Fibroblast of skin of abdomen (primary cell): ENCODE measurements at regions not wholly inside any gene's neighbourhood (a gene's known extent, or its start where the extent isn't known, plus 50 kb on each side); places are given as distances from the start of the nearest gene placed in this dataset.
A peak's percentile ranks its signal among the peaks of the same experiment; 100 is the strongest.
"Not testable (repeated sequence)": the region's sequence is repeated elsewhere in the genome, so short reads cannot be mapped to it uniquely, and the experiment has no call there.

ENCODE experiments used
- DNase-seq: peaks from one replicate; pipeline ENCODE4 v3.0.0-alpha.2; 2013

DNA sequence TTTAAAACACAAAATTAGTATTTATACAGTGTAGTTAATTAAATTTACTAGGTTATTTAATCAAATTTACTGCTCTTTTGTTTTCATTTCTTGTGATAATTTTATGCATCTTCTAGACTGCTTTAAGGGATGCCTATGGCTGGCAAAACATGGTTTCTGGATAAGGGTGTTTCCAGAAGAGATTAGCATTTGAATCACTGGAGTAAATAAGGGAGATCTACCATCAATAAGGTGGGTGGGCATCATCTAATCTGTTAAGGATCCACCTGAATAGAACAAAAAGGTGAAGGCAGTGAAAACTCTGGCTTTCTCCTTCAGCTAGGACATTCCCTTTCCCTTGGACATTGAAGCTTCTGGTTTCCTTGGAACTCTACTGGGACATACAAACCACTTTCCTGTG, 146.2 kb upstream of the LAMA2 start:
- no peak for DNase-seq

GRCh38 chr6:128731249-128732165, 151.4 kb upstream of the LAMA2 start:
- peak; percentile 56 for DNase-seq

DNA sequence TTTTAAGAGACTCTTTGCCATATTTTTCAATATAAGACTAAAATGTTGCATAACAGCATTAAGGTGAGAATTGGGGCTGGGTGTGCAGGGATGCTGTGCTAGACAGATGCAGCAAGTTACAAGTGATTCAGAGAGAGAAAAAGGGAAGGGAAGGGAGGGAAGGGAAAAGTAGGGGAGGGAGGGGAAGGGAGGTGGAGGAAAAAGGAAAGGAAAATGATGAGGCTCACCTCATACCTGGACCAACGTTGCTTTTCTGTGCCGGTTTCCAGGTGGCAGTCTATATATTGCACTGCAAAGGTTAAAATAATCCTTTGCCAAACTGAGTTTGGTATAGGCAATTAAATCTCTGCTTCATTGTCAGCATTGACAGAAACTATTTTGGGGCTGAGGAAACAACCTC, 155.4 kb upstream of the LAMA2 start:
- no peak for DNase-seq

GRCh38 chr6:128725271-128726233, 157.4 kb upstream of the LAMA2 start:
- peak; percentile 52 for DNase-seq

DNA sequence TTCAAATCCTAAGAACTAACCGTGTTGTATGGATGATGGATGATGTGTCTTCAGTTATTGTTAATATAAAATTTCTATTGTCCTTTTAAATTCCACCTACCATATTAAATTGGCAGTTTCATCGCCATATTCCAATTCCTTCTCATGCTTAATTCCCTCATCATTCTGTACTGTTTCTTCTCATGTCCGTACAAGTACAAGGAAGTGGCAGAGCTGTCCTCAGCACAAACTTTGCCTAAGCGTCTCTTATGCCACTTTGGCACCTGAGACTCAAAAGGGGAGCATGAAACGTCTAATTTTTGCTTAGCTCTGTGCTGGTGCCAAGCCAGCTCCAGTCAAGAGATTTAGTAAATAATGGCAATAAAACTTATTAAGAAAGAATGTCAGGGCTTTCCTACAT, 158.2 kb upstream of the LAMA2 start:
- DNase-seq = no peak

DNA sequence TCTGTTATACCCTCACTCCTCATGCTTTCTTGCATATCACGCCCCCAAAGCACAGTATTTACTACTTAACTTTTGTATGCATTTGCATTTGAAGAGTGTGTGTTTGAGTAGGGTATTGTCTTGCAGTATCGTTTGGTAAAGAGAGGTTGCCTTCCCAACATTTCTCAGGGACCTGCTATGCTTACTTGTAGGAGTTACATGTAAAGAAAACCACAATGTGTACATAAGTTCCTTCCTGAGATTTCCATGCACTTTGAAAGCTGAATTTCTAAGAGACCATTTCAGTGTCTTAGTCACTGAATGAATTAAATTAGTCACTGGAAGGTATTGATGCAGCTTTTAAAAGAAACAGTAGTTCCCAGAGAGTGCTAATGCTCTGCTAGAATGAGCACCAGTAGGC, 159.3 kb upstream of the LAMA2 start:
- DNase-seq = peak; percentile 62

GRCh38 chr6:128720891-128721290, 162.0 kb upstream of the LAMA2 start:
- no peak for DNase-seq

- DNase-seq = no peak
These were observed 163.2 kb upstream of the LAMA2 start for GRCh38 chr6:128719786-128720185.

DNA sequence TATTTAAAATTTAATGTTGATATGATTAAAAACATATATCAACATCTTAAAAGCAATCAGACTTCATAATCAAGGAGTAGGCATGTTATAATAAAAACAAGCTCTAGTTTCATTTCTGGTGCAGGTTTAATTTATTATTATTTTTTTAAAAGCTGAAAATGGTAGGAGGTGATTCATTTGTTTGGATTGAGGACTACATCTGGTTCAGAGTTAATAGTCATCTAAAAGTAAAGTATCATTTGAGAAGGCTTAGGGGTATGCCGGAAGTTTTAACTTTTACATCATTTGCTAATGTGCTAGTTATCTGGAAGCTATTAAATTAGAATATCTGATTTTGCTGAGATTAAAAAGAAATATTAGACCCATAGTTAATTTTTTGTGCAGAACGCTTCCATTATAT, 169.5 kb upstream of the LAMA2 start:
- peak; percentile 76 for DNase-seq

GRCh38 chr6:128712898-128713297, 170.0 kb upstream of the LAMA2 start:
- DNase-seq = peak; percentile 61

DNA sequence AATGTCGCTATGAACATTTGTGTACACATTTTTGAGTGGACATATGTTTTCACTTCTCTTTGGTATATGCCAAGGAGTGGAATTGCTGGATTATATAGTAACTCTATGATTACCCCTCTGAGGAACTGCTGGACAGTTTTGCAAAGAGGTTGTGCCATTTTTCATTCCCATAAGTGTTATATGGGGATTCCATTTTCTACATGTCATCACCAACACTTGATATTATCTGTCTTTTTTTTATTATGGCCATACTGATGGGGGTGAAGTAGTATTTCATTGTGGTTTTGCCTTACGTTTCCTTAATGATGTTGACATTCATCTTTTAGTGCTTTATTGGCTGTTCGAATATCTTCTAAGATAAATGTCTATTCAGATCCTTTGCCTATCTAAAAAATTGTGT, 171.8 kb upstream of the LAMA2 start:
- DNase-seq = no peak

DNA sequence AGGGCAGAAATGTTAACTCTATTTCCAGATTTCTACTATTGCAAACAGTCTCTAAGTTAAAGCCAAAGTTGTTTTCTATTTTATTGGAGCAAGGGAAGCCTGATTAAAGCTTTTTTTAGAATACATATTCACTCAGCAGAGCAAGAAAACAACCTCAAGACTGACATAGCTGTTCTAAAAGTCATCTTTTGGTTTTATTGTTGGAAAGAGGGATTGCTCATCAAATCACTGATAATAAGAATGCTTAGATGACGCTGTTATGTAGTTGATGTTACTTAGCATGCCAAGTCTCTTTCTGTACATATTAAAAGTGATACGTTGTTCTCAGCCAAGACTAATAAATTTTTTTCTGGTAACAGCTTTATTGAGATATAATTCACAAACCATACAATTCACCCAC, 172.6 kb upstream of the LAMA2 start:
- DNase-seq = peak; percentile 65

GRCh38 chr6:128704601-128705000, 178.3 kb upstream of the LAMA2 start:
- DNase-seq = no peak

GRCh38 chr6:128703794-128704193, 179.1 kb upstream of the LAMA2 start:
- DNase-seq = not testable (repeated sequence)

GRCh38 chr6:128696691-128697689, 176.6 kb upstream of the PTPRK start:
- DNase-seq = peak; percentile 77

- DNase-seq = no peak
These were observed 174.1 kb upstream of the PTPRK start for GRCh38 chr6:128694303-128695009.

- DNase-seq = no peak
These were observed 169.7 kb upstream of the PTPRK start for GRCh38 chr6:128690063-128690462.

DNA sequence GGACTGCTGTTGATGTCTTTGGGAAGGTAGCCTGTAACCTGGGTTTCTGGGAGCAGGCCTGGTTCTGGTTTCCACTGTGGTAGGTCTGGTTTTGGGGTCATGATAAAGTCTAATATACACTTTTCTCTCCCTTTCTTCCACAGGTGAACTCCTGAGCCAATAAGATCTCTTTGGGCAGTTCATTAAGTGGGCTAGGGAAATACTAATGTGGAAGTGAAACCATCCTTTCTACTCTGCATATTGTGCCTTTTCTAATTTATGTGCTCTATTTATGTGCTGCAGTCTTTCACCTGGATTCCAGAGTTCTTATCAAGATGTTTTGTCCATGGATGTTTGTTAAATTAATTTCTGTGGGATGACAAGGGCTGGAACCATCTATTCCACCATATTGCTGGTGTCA, 165.7 kb upstream of the PTPRK start:
- DNase-seq = no peak

DNA sequence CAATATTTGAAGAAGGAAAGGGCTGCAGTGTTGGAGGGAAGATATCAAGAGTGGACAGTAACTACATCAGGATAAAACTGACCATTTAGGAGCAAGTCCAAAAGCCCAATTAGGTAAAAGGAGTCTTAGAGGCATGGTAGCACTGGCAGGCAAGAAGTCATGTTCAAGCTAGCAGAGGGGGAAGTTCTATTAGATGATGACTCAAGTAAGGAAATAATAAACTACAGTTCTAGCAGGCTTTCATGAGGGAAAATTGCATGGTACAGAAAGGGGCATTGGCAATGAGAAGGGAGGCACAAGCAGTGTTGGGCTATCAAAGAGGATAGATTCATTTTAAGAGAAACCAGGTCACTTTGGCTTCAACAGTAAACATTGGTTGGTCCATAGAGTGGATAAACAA, 156.1 kb upstream of the PTPRK start:
- no peak for DNase-seq

DNA sequence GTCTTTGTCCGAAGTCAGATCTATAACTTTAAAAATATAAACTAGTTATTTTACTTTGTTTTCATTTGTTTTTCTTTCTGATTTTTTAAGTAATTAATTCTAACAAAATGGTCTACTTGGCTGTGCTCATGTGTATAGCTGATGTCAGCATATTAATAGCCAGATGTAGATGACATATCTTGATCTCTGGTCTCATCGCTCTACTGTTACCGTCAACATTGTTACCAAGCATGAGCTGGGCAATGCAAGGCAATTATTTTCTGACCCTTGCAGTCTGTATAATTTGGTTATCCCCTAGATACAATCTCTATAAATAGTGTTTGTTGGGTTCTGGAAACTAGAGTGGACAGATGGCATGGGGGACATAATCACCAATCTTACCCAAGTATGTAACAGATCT, 151.6 kb upstream of the PTPRK start:
- DNase-seq = no peak

GRCh38 chr6:128667339-128667858, 147.0 kb upstream of the PTPRK start:
- no peak for DNase-seq
